ENCODE measurements at regions not wholly inside any gene's neighbourhood (a gene's known extent, or its start where the extent isn't known, plus 50 kb on each side); places are given as distances from the start of the nearest gene placed in this dataset.
"Not testable (repeated sequence)": the region's sequence is repeated elsewhere in the genome, so short reads cannot be mapped to it uniquely, and the experiment has no call there.

GRCh38 chr4:132101526-132101925, 1047.6 kb upstream of the PCDH10 start:
- no peaks in the 10 kb centered on the region for H3K9me2 ChIP-seq (ENCODE audit: low read depth, low read length)
- H3F3A ChIP-seq (ENCODE audit: insufficient read depth, low read length): no peaks in the 10 kb centered on the region
- no peak overlapping the region for H2AFZ ChIP-seq (ENCODE audit: low read length)
- H3K36me3 ChIP-seq (ENCODE audit: insufficient read depth, low read length): no peaks in the 10 kb centered on the region
- H3K4me2 ChIP-seq (ENCODE audit: low read length): no peak overlapping the region
- no peaks in the 10 kb centered on the region for H4K20me1 ChIP-seq (ENCODE audit: insufficient read depth, low read length)
- no peak overlapping the region for H3K4me3 ChIP-seq (ENCODE audit: low read depth, low read length, poor library complexity, severe bottlenecking)
- no peaks in the 10 kb centered on the region for H3K27me3 ChIP-seq (ENCODE audit: insufficient read depth, low read length)
- no peaks in the 10 kb centered on the region for H3K4me1 ChIP-seq (ENCODE audit: insufficient read depth, low read length, severe bottlenecking)
- TF ChIP-seq EZH2 (IDR thresholded peaks at IDR 0.05; ENCODE audit: borderline replicate concordance, low read length): no peak
- TF ChIP-seq CTCF (IDR thresholded peaks at IDR 0.05; ENCODE audit: low read length): no peak
- no peak overlapping the region for H3K27ac ChIP-seq (ENCODE audit: low read depth, low read length, poor library complexity, severe bottlenecking)
- H3K79me2 ChIP-seq (ENCODE audit: insufficient read depth, low read length): no peaks in the 10 kb centered on the region
- H3K9ac ChIP-seq (ENCODE audit: low read length): no peak overlapping the region
- H3K9me3 ChIP-seq (ENCODE audit: low read length): 0 out of 2 replicates have a peak, but pooled peaks cover 5% of the 10 kb centered on the region

GRCh38 chr4:132108784-132109183, 1040.3 kb upstream of the PCDH10 start:
- H3F3A ChIP-seq (ENCODE audit: insufficient read depth, low read length): no peaks in the 10 kb centered on the region
- H3K9ac ChIP-seq (ENCODE audit: low read length): no peak overlapping the region
- H3K4me2 ChIP-seq (ENCODE audit: low read length): no peak overlapping the region
- H3K4me1 ChIP-seq (ENCODE audit: insufficient read depth, low read length, severe bottlenecking): no peaks in the 10 kb centered on the region
- H3K27me3 ChIP-seq (ENCODE audit: insufficient read depth, low read length): no peaks in the 10 kb centered on the region
- no peak for TF ChIP-seq CTCF (IDR thresholded peaks at IDR 0.05; ENCODE audit: low read length)
- no peaks in the 10 kb centered on the region for H4K20me1 ChIP-seq (ENCODE audit: insufficient read depth, low read length)
- H3K9me2 ChIP-seq (ENCODE audit: low read depth, low read length): no peaks in the 10 kb centered on the region
- no peaks in the 10 kb centered on the region for H3K79me2 ChIP-seq (ENCODE audit: insufficient read depth, low read length)
- peaks cover 5% of the 10 kb centered on the region; the same call in 1 of the 2 replicates for H3K9me3 ChIP-seq (ENCODE audit: low read length)
- no peak overlapping the region for H3K4me3 ChIP-seq (ENCODE audit: low read depth, low read length, poor library complexity, severe bottlenecking)
- no peaks in the 10 kb centered on the region for H3K36me3 ChIP-seq (ENCODE audit: insufficient read depth, low read length)
- no peak overlapping the region for H3K27ac ChIP-seq (ENCODE audit: low read depth, low read length, poor library complexity, severe bottlenecking)
- H2AFZ ChIP-seq (ENCODE audit: low read length): no peak overlapping the region

GRCh38 chr4:132114885-132115284, 1034.2 kb upstream of the PCDH10 start:
- H3K4me1 ChIP-seq (ENCODE audit: insufficient read depth, low read length, severe bottlenecking): no peaks in the 10 kb centered on the region
- no peak overlapping the region for H2AFZ ChIP-seq (ENCODE audit: low read length)
- H3K27me3 ChIP-seq (ENCODE audit: insufficient read depth, low read length): no peaks in the 10 kb centered on the region
- H3K9me2 ChIP-seq (ENCODE audit: low read depth, low read length): no peaks in the 10 kb centered on the region
- no peak overlapping the region for H3K4me2 ChIP-seq (ENCODE audit: low read length)
- no peaks in the 10 kb centered on the region for H4K20me1 ChIP-seq (ENCODE audit: insufficient read depth, low read length)
- no peaks in the 10 kb centered on the region for H3K36me3 ChIP-seq (ENCODE audit: insufficient read depth, low read length)
- 0 out of 2 replicates have a peak, but pooled peaks cover 6% of the 10 kb centered on the region for H3K9me3 ChIP-seq (ENCODE audit: low read length)
- H3K9ac ChIP-seq (ENCODE audit: low read length): no peak overlapping the region
- H3K27ac ChIP-seq (ENCODE audit: low read depth, low read length, poor library complexity, severe bottlenecking): no peak overlapping the region
- TF ChIP-seq CTCF (IDR thresholded peaks at IDR 0.05; ENCODE audit: low read length) (no peak), EZH2 (IDR thresholded peaks at IDR 0.05; ENCODE audit: borderline replicate concordance, low read length) (no peak)
- no peaks in the 10 kb centered on the region for H3K79me2 ChIP-seq (ENCODE audit: insufficient read depth, low read length)
- H3K4me3 ChIP-seq (ENCODE audit: low read depth, low read length, poor library complexity, severe bottlenecking): no peak overlapping the region
- H3F3A ChIP-seq (ENCODE audit: insufficient read depth, low read length): no peaks in the 10 kb centered on the region

GRCh38 chr4:132122741-132123140, 1026.4 kb upstream of the PCDH10 start:
- H3K4me3 ChIP-seq (ENCODE audit: low read depth, low read length, poor library complexity, severe bottlenecking); H3K4me2 ChIP-seq (ENCODE audit: low read length); H3K36me3 ChIP-seq (ENCODE audit: insufficient read depth, low read length); H3K9ac ChIP-seq (ENCODE audit: low read length); H3K79me2 ChIP-seq (ENCODE audit: insufficient read depth, low read length); H3K27ac ChIP-seq (ENCODE audit: low read depth, low read length, poor library complexity, severe bottlenecking); H3K9me2 ChIP-seq (ENCODE audit: low read depth, low read length); H3K27me3 ChIP-seq (ENCODE audit: insufficient read depth, low read length); H4K20me1 ChIP-seq (ENCODE audit: insufficient read depth, low read length); H3F3A ChIP-seq (ENCODE audit: insufficient read depth, low read length); H3K4me1 ChIP-seq (ENCODE audit: insufficient read depth, low read length, severe bottlenecking); H3K9me3 ChIP-seq (ENCODE audit: low read length); H2AFZ ChIP-seq (ENCODE audit: low read length): not testable (repeated sequence)
